H1 (cell line): ENCODE measurements at regions not wholly inside any gene's neighbourhood (a gene's known extent, or its start where the extent isn't known, plus 50 kb on each side); places are given as distances from the start of the nearest gene placed in this dataset.

ENCODE experiments used
- CTCF ChIA-PET: fragments of 300-600 bp; sonication (Branson Sonifier 250); formaldehyde crosslinking; loops from one replicate; lab custom pipeline; 2021; ENCODE audit not compliant: partially characterized antibody; lab: Charles Lee
- POLR2A ChIA-PET: fragments of 300-600 bp; sonication (Branson Sonifier 250); formaldehyde crosslinking; loops from one replicate; lab custom pipeline; 2021; ENCODE audit warnings: inconsistent platforms; ENCODE audit not compliant: partially characterized antibody; lab: Charles Lee
- DNase-seq, 2 experiments: peaks; one replicate each; pipeline versions ENCODE4 v3.0.0 to v3.0.0-alpha.2; 2010 to 2022; ENCODE audit warnings: low spot score in 2 of 2, low read depth in 1 of 2, mixed read lengths in 1 of 2
- FAIRE-seq: peaks from 2 replicates; lab custom pipeline; 2011; peaks lifted over from hg19 to GRCh38; lab: Jason Lieb, UNC
- H2AFZ ChIP-seq: 2 replicates; pipeline ENCODE4 v1.8.1; 2012; ENCODE audit warnings: low read length, inconsistent platforms
- H2AK5ac ChIP-seq: 2 replicates; pipeline ENCODE4 v1.6.1; 2013; ENCODE audit warnings: low read depth, low read length
- H2BK120ac ChIP-seq: replicated peaks from 2 replicates; pipeline ENCODE3; 2013; ENCODE audit warnings: low read depth, low read length, inconsistent platforms
- H2BK12ac ChIP-seq: 2 replicates; pipeline ENCODE4 v1.6.1; 2013; ENCODE audit warnings: low read depth, low read length
- H2BK15ac ChIP-seq: 2 replicates; pipeline ENCODE4 v1.6.1; 2013; ENCODE audit warnings: low read length
- H2BK20ac ChIP-seq: 2 replicates; pipeline ENCODE4 v1.6.1; 2013; ENCODE audit warnings: low read length
- H2BK5ac ChIP-seq: 2 replicates; pipeline ENCODE4 v1.6.1; 2013; ENCODE audit warnings: low read depth, low read length
- H3K14ac ChIP-seq: 2 replicates; pipeline ENCODE4 v1.6.1; 2013; ENCODE audit warnings: inconsistent platforms; ENCODE audit not compliant: insufficient read length
- H3K18ac ChIP-seq: 2 replicates; pipeline ENCODE4 v1.6.1; 2013; ENCODE audit warnings: low read length; ENCODE audit errors: extremely low read depth
- H3K23ac ChIP-seq: 2 replicates; pipeline ENCODE4 v1.6.1; 2013; ENCODE audit warnings: inconsistent platforms; ENCODE audit not compliant: insufficient read length
- H3K23me2 ChIP-seq: 2 replicates; pipeline ENCODE4 v1.6.1; 2013; ENCODE audit warnings: low read depth, low read length
- H3K27ac ChIP-seq: 2 replicates; pipeline ENCODE4 v1.6.1; 2011; ENCODE audit warnings: low read depth, low read length, inconsistent platforms
- H3K27me3 ChIP-seq, 4 experiments: replicated peaks in 1 of 4; 1 replicate in 1 of 4; 2 replicates in 3 of 4; pipeline versions ENCODE4 v1.6.1 to v1.8.1; 2011 to 2013; ENCODE audit warnings: low read length in 3 of 4, mild to moderate bottlenecking in 3 of 4, inconsistent platforms in 2 of 4, mixed read lengths in 2 of 4, moderate library complexity in 1 of 4; ENCODE audit not compliant: control insufficient read depth in 3 of 4, insufficient read depth in 3 of 4; ENCODE audit errors: extremely low read depth in 1 of 4
- H3K36me3 ChIP-seq, 4 experiments: 2 replicates each; pipeline versions ENCODE4 v1.6.1 to v1.8.1; 2011 to 2013; ENCODE audit warnings: mild to moderate bottlenecking in 4 of 4, low read length in 3 of 4, moderate library complexity in 2 of 4, control low read depth in 1 of 4, inconsistent platforms in 1 of 4; ENCODE audit not compliant: insufficient read depth in 4 of 4, control insufficient read depth in 2 of 4
- H3K4ac ChIP-seq: replicated peaks from 2 replicates; pipeline ENCODE3; 2013; ENCODE audit warnings: low read length, low read depth, mixed read lengths, inconsistent platforms; ENCODE audit not compliant: insufficient read length
- H3K4me1 ChIP-seq, 4 experiments: replicated peaks in 1 of 4; 1 replicate in 1 of 4; 2 replicates in 3 of 4; pipeline versions ENCODE4 v1.6.1 to v1.8.1; 2011 to 2013; ENCODE audit warnings: low read length in 3 of 4, inconsistent platforms in 2 of 4, mixed read lengths in 1 of 4; ENCODE audit not compliant: insufficient read depth in 4 of 4, control insufficient read depth in 3 of 4
- H3K4me2 ChIP-seq, 2 experiments: 2 replicates each; pipeline versions ENCODE4 v1.6.1 to v1.8.1; 2011 to 2013; ENCODE audit warnings: low read depth in 2 of 2, low read length in 2 of 2, control low read depth in 1 of 2, inconsistent platforms in 1 of 2, mild to moderate bottlenecking in 1 of 2; ENCODE audit not compliant: insufficient read depth in 1 of 2
- H3K4me3 ChIP-seq, 4 experiments: fragments of 200-600, 300-600 bp in 1 of 4; sonication (generic), shearing (Covaris generic), sonication (Bioruptor Twin) in 1 of 4; 2 replicates each; pipeline versions ENCODE4 v1.5.1 to v1.8.1; 2011 to 2016; ENCODE audit warnings: low read length in 4 of 4, low read depth in 3 of 4, control low read depth in 2 of 4, inconsistent platforms in 2 of 4, mild to moderate bottlenecking in 2 of 4, mixed read lengths in 1 of 4, moderate library complexity in 1 of 4; ENCODE audit not compliant: insufficient read depth in 2 of 4; ENCODE audit errors: extremely low read depth in 1 of 4
- H3K56ac ChIP-seq: replicated peaks from 2 replicates; pipeline ENCODE3; 2013; ENCODE audit warnings: low read depth, mild to moderate bottlenecking, mixed read lengths, low read length, inconsistent platforms; ENCODE audit not compliant: insufficient read length
- H3K79me1 ChIP-seq: 2 replicates; pipeline ENCODE4 v1.6.1; 2013; ENCODE audit warnings: low read depth, low read length, control low read depth
- H3K79me2 ChIP-seq, 2 experiments: 2 replicates each; pipeline versions ENCODE4 v1.6.1 to v1.8.1; 2012 to 2013; ENCODE audit warnings: low read length in 2 of 2, mild to moderate bottlenecking in 2 of 2, inconsistent platforms in 1 of 2; ENCODE audit not compliant: insufficient read depth in 2 of 2, control insufficient read depth in 1 of 2
- H3K9ac ChIP-seq, 4 experiments: replicated peaks in 1 of 4; 1 replicate in 1 of 4; 2 replicates in 3 of 4; pipeline versions ENCODE4 v1.6.1 to v1.8.1; 2011 to 2013; ENCODE audit warnings: low read depth in 3 of 4, low read length in 3 of 4, control low read depth in 2 of 4, mild to moderate bottlenecking in 2 of 4, moderate library complexity in 2 of 4, inconsistent platforms in 1 of 4; ENCODE audit errors: extremely low read depth in 1 of 4
- H3K9me3 ChIP-seq, 2 experiments: 2 replicates each; pipeline versions ENCODE4 v1.6.1 to v1.8.1; 2012 to 2013; ENCODE audit warnings: mild to moderate bottlenecking in 2 of 2, moderate library complexity in 2 of 2, control low read depth in 1 of 2, inconsistent platforms in 1 of 2, low read depth in 1 of 2, low read length in 1 of 2, mixed read lengths in 1 of 2; ENCODE audit not compliant: insufficient read depth in 2 of 2
- H4K20me1 ChIP-seq, 2 experiments: replicated peaks in 1 of 2; 2 replicates each; pipeline versions ENCODE3 to v1.8.1; 2011 to 2013; ENCODE audit warnings: inconsistent platforms in 2 of 2, low read length in 2 of 2, mild to moderate bottlenecking in 1 of 2; ENCODE audit not compliant: insufficient read depth in 2 of 2, control insufficient read depth in 1 of 2
- H4K5ac ChIP-seq: 2 replicates; pipeline ENCODE4 v1.6.1; 2013; ENCODE audit warnings: low read length, low read depth, mixed read lengths, inconsistent platforms; ENCODE audit not compliant: insufficient read length
- H4K8ac ChIP-seq: 2 replicates; pipeline ENCODE4 v1.8.0; 2013; ENCODE audit warnings: mild to moderate bottlenecking, moderate library complexity, low read length, inconsistent platforms; ENCODE audit not compliant: insufficient read depth; ENCODE audit errors: extremely low read depth
- H4K91ac ChIP-seq: replicated peaks from 2 replicates; pipeline ENCODE3; 2013; ENCODE audit warnings: low read length, mixed read lengths, inconsistent platforms; ENCODE audit not compliant: insufficient read length
- BACH1 ChIP-seq: IDR thresholded peaks from 2 replicates; pipeline ENCODE4 v1.6.1; 2012; ENCODE audit warnings: low read length, improper control_type of control experiment
- BRCA1 ChIP-seq: IDR thresholded peaks from 2 replicates; pipeline ENCODE4 v1.6.1; 2012; ENCODE audit warnings: low read depth, low read length, improper control_type of control experiment
- CHD1 ChIP-seq: IDR thresholded peaks from 2 replicates; pipeline ENCODE4 v1.6.1; 2012; ENCODE audit warnings: low read depth, low read length, improper control_type of control experiment
- EGR1 ChIP-seq: IDR thresholded peaks from 2 replicates; pipeline ENCODE4 v1.6.1; 2011; ENCODE audit warnings: low read depth, low read length, borderline replicate concordance
- EP300 ChIP-seq, 2 experiments: IDR thresholded peaks; 1 replicate in 1 of 2; 2 replicates in 1 of 2; pipeline ENCODE4 v1.6.1; 2011 to 2012; ENCODE audit warnings: low read depth in 2 of 2, low read length in 2 of 2, mild to moderate bottlenecking in 2 of 2, borderline replicate concordance in 1 of 2, inconsistent platforms in 1 of 2, moderate library complexity in 1 of 2
- GTF2F1 ChIP-seq: IDR thresholded peaks from 2 replicates; pipeline ENCODE4 v1.6.1; 2012; ENCODE audit warnings: low read depth, low read length, improper control_type of control experiment, borderline replicate concordance
- NANOG ChIP-seq: IDR thresholded peaks from 2 replicates; pipeline ENCODE4 v1.6.1; 2011; ENCODE audit warnings: low read length, low read depth, mild to moderate bottlenecking, inconsistent platforms; ENCODE audit not compliant: insufficient read depth, poor library complexity, severe bottlenecking
- NRF1 ChIP-seq: IDR thresholded peaks from 2 replicates; pipeline ENCODE4 v1.6.1; 2011; ENCODE audit warnings: mild to moderate bottlenecking, low read depth, low read length, improper control_type of control experiment
- POLR2AphosphoS5 ChIP-seq: IDR thresholded peaks from 2 replicates; pipeline ENCODE4 v1.6.1; 2011; ENCODE audit warnings: low read depth, low read length
- RNF2 ChIP-seq: fragments of 200-900, 300-1000 bp; sonication (generic); IDR thresholded peaks from 2 replicates; pipeline ENCODE4 v1.7.1; 2016; ENCODE audit warnings: borderline replicate concordance, low read depth, mild to moderate bottlenecking, antibody characterized with exemption, low read length; ENCODE audit not compliant: poor library complexity, severe bottlenecking; ENCODE audit errors: missing control alignments
- SIN3A ChIP-seq, 2 experiments: IDR thresholded peaks in 1 of 2; conservative IDR thresholded peaks in 1 of 2; 2 replicates each; pipeline ENCODE4 v1.6.1; 2011 to 2012; ENCODE audit warnings: low read length in 2 of 2, improper control_type of control experiment in 1 of 2, low read depth in 1 of 2, mild to moderate bottlenecking in 1 of 2
- SP4 ChIP-seq: IDR thresholded peaks from 2 replicates; pipeline ENCODE4 v1.6.1; 2012; ENCODE audit warnings: low read length, inconsistent platforms
- SUZ12 ChIP-seq: fragments of 200-600 bp; sonication (generic); IDR thresholded peaks from 2 replicates; pipeline ENCODE4 v1.6.1; 2012; ENCODE audit warnings: mild to moderate bottlenecking, inconsistent platforms, low read length, moderate library complexity, mixed read lengths
- YY1 ChIP-seq: IDR thresholded peaks from 2 replicates; pipeline ENCODE4 v1.6.1; 2011; ENCODE audit warnings: low read depth, mild to moderate bottlenecking, low read length
- ZNF274 ChIP-seq: IDR thresholded peaks from 2 replicates; pipeline ENCODE4 v1.7.0; 2012; ENCODE audit warnings: low read length, borderline replicate concordance; ENCODE audit errors: extremely low read depth
- WGBS, 2 experiments: shearing (Covaris generic) in 1 of 2; methylation state at CpG; one replicate each; pipeline versions ENCODE4 v1.1.6 to v1.1.7; 2013 to 2015; ENCODE audit warnings: low lambda C conversion rate in 2 of 2, mixed read lengths in 2 of 2, inconsistent platforms in 1 of 2, low coverage in 1 of 2, missing lambda C conversion rate in 1 of 2; ENCODE audit not compliant: insufficient replicate concordance in 2 of 2, insufficient coverage in 1 of 2, insufficient read length in 1 of 2; ENCODE audit errors: extremely low coverage in 1 of 2, missing lambda C conversion rate in 1 of 2; 5-methylcytosine and 5-hydroxymethylcytosine counted together

GRCh38 chr16:54422569-54422978 is 136.0 kb upstream of the IRX3 start:
- Histone ChIP-seq H3K4me1 (no peaks in the 10 kb centered on the region), H4K5ac (no peak overlapping the region), H4K20me1 (no peaks in the 10 kb centered on the region), H3K9me3 (no peaks in the 10 kb centered on the region), H3K4me2 (no peak overlapping the region), H3K4me3 (no peak overlapping the region), H2BK12ac (no peak overlapping the region), H3K23ac (no peak overlapping the region), H3K14ac (no peak overlapping the region), H3K9ac (no peak overlapping the region), H3K79me2 (no peaks in the 10 kb centered on the region), H4K91ac (no peak overlapping the region), H2BK20ac (no peak overlapping the region), H2BK5ac (no peak overlapping the region), H3K4ac (no peak overlapping the region), H3K27ac (no peak overlapping the region), H2AFZ (no peak overlapping the region), H3K18ac (no peak overlapping the region), H2BK120ac (no peak overlapping the region), H4K8ac (no peak overlapping the region), H2AK5ac (no peak overlapping the region), H2BK15ac (no peak overlapping the region), H3K36me3 (no peaks in the 10 kb centered on the region), H3K23me2 (no peaks in the 10 kb centered on the region), H3K56ac (no peak overlapping the region), H3K27me3 (no peaks in the 10 kb centered on the region), H3K79me1 (no peaks in the 10 kb centered on the region)
- ChIA-PET CTCF (interaction anchor here (0.5 to 1.3 kb wide), 3 partner anchors 12 to 164 kb away, joined by 3 read pairs; no protein-coding TSS in a partner anchor), POLR2A (no interaction called here)
- 85% methylated on average over 2 of the region's 2 CpGs; no CpG with 5 or more reads in 1 of the 2 experiments for WGBS, 2 experiments
- DNase-seq (no peak), FAIRE-seq (no peak)
- no peak for TF ChIP-seq SP4
- no peak for TF ChIP-seq SUZ12
- TF ChIP-seq RNF2: no peak
- no peak for TF ChIP-seq YY1
- TF ChIP-seq GTF2F1: no peak
- no peak for TF ChIP-seq BRCA1
- no peak for TF ChIP-seq SIN3A (conservative IDR thresholded peaks at IDR 0.05 in 1 of 2, IDR thresholded peaks at IDR 0.05 in 1 of 2; ENCODE audit: low read depth in 1 of 2, low read length in 2 of 2)
- TF ChIP-seq CHD1: no peak
- no peak for TF ChIP-seq BACH1
- no peak for TF ChIP-seq POLR2AphosphoS5
- no peak for TF ChIP-seq NRF1
- no peak for TF ChIP-seq EGR1
- no peak for TF ChIP-seq NANOG
- TF ChIP-seq ZNF274: no peak
- TF ChIP-seq EP300 (IDR thresholded peaks at IDR 0.05; ENCODE audit: borderline replicate concordance in 1 of 2, low read depth in 2 of 2, low read length in 2 of 2): no peak
